ENCODE measurements at regions not wholly inside any gene's neighbourhood (a gene's known extent, or its start where the extent isn't known, plus 50 kb on each side); places are given as distances from the start of the nearest gene placed in this dataset.

DNA sequence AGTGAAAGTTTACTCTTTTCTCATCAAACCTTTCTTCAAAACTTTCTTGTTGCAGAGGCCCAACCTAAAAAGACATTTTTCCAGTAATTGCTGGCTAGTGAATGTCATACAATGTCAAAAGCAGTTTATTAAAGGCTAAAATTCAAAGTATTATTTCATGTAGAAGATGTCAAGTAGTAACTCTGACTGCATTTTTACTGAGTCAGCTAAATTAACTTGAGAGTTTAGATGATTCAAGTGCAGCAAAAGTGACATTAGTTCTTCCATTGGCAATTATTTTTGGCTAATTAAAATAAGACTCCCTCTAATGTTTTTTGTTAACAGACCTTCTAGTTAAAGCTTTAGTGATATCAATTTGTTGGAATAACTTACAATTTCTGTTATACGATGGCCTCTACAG, 1438.5 kb downstream of the GRIK2 start:
- Histone ChIP-seq H3K36me3 (ENCODE audit: control insufficient read depth, insufficient read depth, low read length) (no peaks in the 10 kb centered on the region), H3K9ac (ENCODE audit: extremely low read depth, low read length, poor library complexity, severe bottlenecking) (no peak overlapping the region), H3K27ac (ENCODE audit: low read depth, low read length) (no peak overlapping the region), H3K4me1 (ENCODE audit: control insufficient read depth, insufficient read depth, low read length) (no peaks in the 10 kb centered on the region), H3K9me3 (ENCODE audit: control insufficient read depth, low read length) (peaks cover 14% of the 10 kb centered on the region), H3K4me3 (ENCODE audit: low read length) (no peak overlapping the region), H3K27me3 (ENCODE audit: control insufficient read depth, insufficient read depth, low read length, poor library complexity, severe bottlenecking) (no peaks in the 10 kb centered on the region)
- H3K9me3 Mint-ChIP-seq = no peaks in the 10 kb centered on the region
- DNase-seq = no peak
- no peaks in the 10 kb centered on the region for H3K27me3 Mint-ChIP-seq (ENCODE audit: insufficient read depth)
- WGBS, 2 experiments (ENCODE audit: insufficient coverage in 1 of 2, insufficient read length in 1 of 2) = 86% methylated on average over 1 of the region's 1 CpG; no CpG with 5 or more reads in 1 of the 2 experiments
- TF ChIP-seq, protein P1, sequence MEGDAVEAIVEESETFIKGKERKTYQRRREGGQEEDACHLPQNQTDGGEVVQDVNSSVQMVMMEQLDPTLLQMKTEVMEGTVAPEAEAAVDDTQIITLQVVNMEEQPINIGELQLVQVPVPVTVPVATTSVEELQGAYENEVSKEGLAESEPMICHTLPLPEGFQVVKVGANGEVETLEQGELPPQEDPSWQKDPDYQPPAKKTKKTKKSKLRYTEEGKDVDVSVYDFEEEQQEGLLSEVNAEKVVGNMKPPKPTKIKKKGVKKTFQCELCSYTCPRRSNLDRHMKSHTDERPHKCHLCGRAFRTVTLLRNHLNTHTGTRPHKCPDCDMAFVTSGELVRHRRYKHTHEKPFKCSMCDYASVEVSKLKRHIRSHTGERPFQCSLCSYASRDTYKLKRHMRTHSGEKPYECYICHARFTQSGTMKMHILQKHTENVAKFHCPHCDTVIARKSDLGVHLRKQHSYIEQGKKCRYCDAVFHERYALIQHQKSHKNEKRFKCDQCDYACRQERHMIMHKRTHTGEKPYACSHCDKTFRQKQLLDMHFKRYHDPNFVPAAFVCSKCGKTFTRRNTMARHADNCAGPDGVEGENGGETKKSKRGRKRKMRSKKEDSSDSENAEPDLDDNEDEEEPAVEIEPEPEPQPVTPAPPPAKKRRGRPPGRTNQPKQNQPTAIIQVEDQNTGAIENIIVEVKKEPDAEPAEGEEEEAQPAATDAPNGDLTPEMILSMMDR (conservative IDR thresholded peaks at IDR 0.05) = no peak
- no peak overlapping the region for H3K27ac Mint-ChIP-seq
- H3K4me3 Mint-ChIP-seq = no peak overlapping the region
- no peaks in the 10 kb centered on the region for H3K36me3 Mint-ChIP-seq (ENCODE audit: low read depth)
- H3K4me1 Mint-ChIP-seq = no peaks in the 10 kb centered on the region

- Mint-ChIP-seq H3K9me3 (no peaks in the 10 kb centered on the region), H3K27me3 (ENCODE audit: insufficient read depth) (no peaks in the 10 kb centered on the region), H3K4me3 (no peak overlapping the region), H3K4me1 (no peaks in the 10 kb centered on the region), H3K36me3 (ENCODE audit: low read depth) (no peaks in the 10 kb centered on the region), H3K27ac (no peak overlapping the region)
- WGBS, 2 experiments (ENCODE audit: insufficient coverage in 1 of 2, insufficient read length in 1 of 2) = 96 to 100% methylated on average over 2 of the region's 2 CpGs
- TF ChIP-seq, protein P1 (conservative IDR thresholded peaks at IDR 0.05) = no peak
- Histone ChIP-seq H3K27me3 (ENCODE audit: control insufficient read depth, insufficient read depth, low read length, poor library complexity, severe bottlenecking) (no peaks in the 10 kb centered on the region), H3K36me3 (ENCODE audit: control insufficient read depth, insufficient read depth, low read length) (no peaks in the 10 kb centered on the region), H3K9ac (ENCODE audit: extremely low read depth, low read length, poor library complexity, severe bottlenecking) (no peak overlapping the region), H3K9me3 (ENCODE audit: control insufficient read depth, low read length) (no peaks in the 10 kb centered on the region), H3K4me3 (ENCODE audit: low read length) (no peak overlapping the region), H3K27ac (ENCODE audit: low read depth, low read length) (no peak overlapping the region), H3K4me1 (ENCODE audit: control insufficient read depth, insufficient read depth, low read length) (no peaks in the 10 kb centered on the region)
- DNase-seq = no peak
Observed at GRCh38 chr6:102820098-102820497, 1426.6 kb downstream of the GRIK2 start.

- Histone ChIP-seq H3K4me1 (ENCODE audit: control insufficient read depth, insufficient read depth, low read length) (no peaks in the 10 kb centered on the region), H3K27ac (ENCODE audit: low read depth, low read length) (no peak overlapping the region), H3K9me3 (ENCODE audit: control insufficient read depth, low read length) (no peaks in the 10 kb centered on the region), H3K27me3 (ENCODE audit: control insufficient read depth, insufficient read depth, low read length, poor library complexity, severe bottlenecking) (no peaks in the 10 kb centered on the region), H3K9ac (ENCODE audit: extremely low read depth, low read length, poor library complexity, severe bottlenecking) (no peak overlapping the region), H3K4me3 (ENCODE audit: low read length) (no peak overlapping the region), H3K36me3 (ENCODE audit: control insufficient read depth, insufficient read depth, low read length) (no peaks in the 10 kb centered on the region)
- no peak overlapping the region for H3K27ac Mint-ChIP-seq
- no peaks in the 10 kb centered on the region for H3K36me3 Mint-ChIP-seq (ENCODE audit: low read depth)
- DNase-seq = no peak
- TF ChIP-seq, protein P1 (conservative IDR thresholded peaks at IDR 0.05) = no peak
- H3K4me1 Mint-ChIP-seq = no peaks in the 10 kb centered on the region
- H3K27me3 Mint-ChIP-seq (ENCODE audit: insufficient read depth) = no peaks in the 10 kb centered on the region
- no peak overlapping the region for H3K4me3 Mint-ChIP-seq
- H3K9me3 Mint-ChIP-seq = peaks cover 1% of the 10 kb centered on the region
- WGBS, 2 experiments (ENCODE audit: insufficient coverage in 1 of 2, insufficient read length in 1 of 2) = 91 to 94% methylated on average over 2 to 4 of the region's 4 CpGs
Observed at GRCh38 chr6:102815207-102815606, 1421.7 kb downstream of the GRIK2 start.
